H1 (cell line): ENCODE measurements at regions not wholly inside any gene's neighbourhood (a gene's known extent, or its start where the extent isn't known, plus 50 kb on each side); places are given as distances from the start of the nearest gene placed in this dataset.

Source experiments
- CTCF ChIA-PET: fragments of 300-600 bp; sonication (Branson Sonifier 250); formaldehyde crosslinking; loops from one replicate; lab custom pipeline; 2021; ENCODE audit not compliant: partially characterized antibody; lab: Charles Lee
- POLR2A ChIA-PET: fragments of 300-600 bp; sonication (Branson Sonifier 250); formaldehyde crosslinking; loops from one replicate; lab custom pipeline; 2021; ENCODE audit warnings: inconsistent platforms; ENCODE audit not compliant: partially characterized antibody; lab: Charles Lee
- DNase-seq, 2 experiments: peaks; one replicate each; pipeline versions ENCODE4 v3.0.0 to v3.0.0-alpha.2; 2010 to 2022; ENCODE audit warnings: low spot score in 2 of 2, low read depth in 1 of 2, mixed read lengths in 1 of 2
- FAIRE-seq: peaks from 2 replicates; lab custom pipeline; 2011; peaks lifted over from hg19 to GRCh38; lab: Jason Lieb, UNC
- H2AFZ ChIP-seq: 2 replicates; pipeline ENCODE4 v1.8.1; 2012; ENCODE audit warnings: low read length, inconsistent platforms
- H2AK5ac ChIP-seq: 2 replicates; pipeline ENCODE4 v1.6.1; 2013; ENCODE audit warnings: low read depth, low read length
- H2BK120ac ChIP-seq: replicated peaks from 2 replicates; pipeline ENCODE3; 2013; ENCODE audit warnings: low read depth, low read length, inconsistent platforms
- H2BK12ac ChIP-seq: 2 replicates; pipeline ENCODE4 v1.6.1; 2013; ENCODE audit warnings: low read depth, low read length
- H2BK15ac ChIP-seq: 2 replicates; pipeline ENCODE4 v1.6.1; 2013; ENCODE audit warnings: low read length
- H2BK20ac ChIP-seq: 2 replicates; pipeline ENCODE4 v1.6.1; 2013; ENCODE audit warnings: low read length
- H2BK5ac ChIP-seq: 2 replicates; pipeline ENCODE4 v1.6.1; 2013; ENCODE audit warnings: low read depth, low read length
- H3K14ac ChIP-seq: 2 replicates; pipeline ENCODE4 v1.6.1; 2013; ENCODE audit warnings: inconsistent platforms; ENCODE audit not compliant: insufficient read length
- H3K18ac ChIP-seq: 2 replicates; pipeline ENCODE4 v1.6.1; 2013; ENCODE audit warnings: low read length; ENCODE audit errors: extremely low read depth
- H3K23ac ChIP-seq: 2 replicates; pipeline ENCODE4 v1.6.1; 2013; ENCODE audit warnings: inconsistent platforms; ENCODE audit not compliant: insufficient read length
- H3K23me2 ChIP-seq: 2 replicates; pipeline ENCODE4 v1.6.1; 2013; ENCODE audit warnings: low read depth, low read length
- H3K27ac ChIP-seq: 2 replicates; pipeline ENCODE4 v1.6.1; 2011; ENCODE audit warnings: low read depth, low read length, inconsistent platforms
- H3K27me3 ChIP-seq, 4 experiments: replicated peaks in 1 of 4; 1 replicate in 1 of 4; 2 replicates in 3 of 4; pipeline versions ENCODE4 v1.6.1 to v1.8.1; 2011 to 2013; ENCODE audit warnings: low read length in 3 of 4, mild to moderate bottlenecking in 3 of 4, inconsistent platforms in 2 of 4, mixed read lengths in 2 of 4, moderate library complexity in 1 of 4; ENCODE audit not compliant: control insufficient read depth in 3 of 4, insufficient read depth in 3 of 4; ENCODE audit errors: extremely low read depth in 1 of 4
- H3K36me3 ChIP-seq, 4 experiments: 2 replicates each; pipeline versions ENCODE4 v1.6.1 to v1.8.1; 2011 to 2013; ENCODE audit warnings: mild to moderate bottlenecking in 4 of 4, low read length in 3 of 4, moderate library complexity in 2 of 4, control low read depth in 1 of 4, inconsistent platforms in 1 of 4; ENCODE audit not compliant: insufficient read depth in 4 of 4, control insufficient read depth in 2 of 4
- H3K4ac ChIP-seq: replicated peaks from 2 replicates; pipeline ENCODE3; 2013; ENCODE audit warnings: low read length, low read depth, mixed read lengths, inconsistent platforms; ENCODE audit not compliant: insufficient read length
- H3K4me1 ChIP-seq, 4 experiments: replicated peaks in 1 of 4; 1 replicate in 1 of 4; 2 replicates in 3 of 4; pipeline versions ENCODE4 v1.6.1 to v1.8.1; 2011 to 2013; ENCODE audit warnings: low read length in 3 of 4, inconsistent platforms in 2 of 4, mixed read lengths in 1 of 4; ENCODE audit not compliant: insufficient read depth in 4 of 4, control insufficient read depth in 3 of 4
- H3K4me2 ChIP-seq, 2 experiments: 2 replicates each; pipeline versions ENCODE4 v1.6.1 to v1.8.1; 2011 to 2013; ENCODE audit warnings: low read depth in 2 of 2, low read length in 2 of 2, control low read depth in 1 of 2, inconsistent platforms in 1 of 2, mild to moderate bottlenecking in 1 of 2; ENCODE audit not compliant: insufficient read depth in 1 of 2
- H3K4me3 ChIP-seq, 4 experiments: fragments of 200-600, 300-600 bp in 1 of 4; sonication (generic), shearing (Covaris generic), sonication (Bioruptor Twin) in 1 of 4; 2 replicates each; pipeline versions ENCODE4 v1.5.1 to v1.8.1; 2011 to 2016; ENCODE audit warnings: low read length in 4 of 4, low read depth in 3 of 4, control low read depth in 2 of 4, inconsistent platforms in 2 of 4, mild to moderate bottlenecking in 2 of 4, mixed read lengths in 1 of 4, moderate library complexity in 1 of 4; ENCODE audit not compliant: insufficient read depth in 2 of 4; ENCODE audit errors: extremely low read depth in 1 of 4
- H3K56ac ChIP-seq: replicated peaks from 2 replicates; pipeline ENCODE3; 2013; ENCODE audit warnings: low read depth, mild to moderate bottlenecking, mixed read lengths, low read length, inconsistent platforms; ENCODE audit not compliant: insufficient read length
- H3K79me1 ChIP-seq: 2 replicates; pipeline ENCODE4 v1.6.1; 2013; ENCODE audit warnings: low read depth, low read length, control low read depth
- H3K79me2 ChIP-seq, 2 experiments: 2 replicates each; pipeline versions ENCODE4 v1.6.1 to v1.8.1; 2012 to 2013; ENCODE audit warnings: low read length in 2 of 2, mild to moderate bottlenecking in 2 of 2, inconsistent platforms in 1 of 2; ENCODE audit not compliant: insufficient read depth in 2 of 2, control insufficient read depth in 1 of 2
- H3K9ac ChIP-seq, 4 experiments: replicated peaks in 1 of 4; 1 replicate in 1 of 4; 2 replicates in 3 of 4; pipeline versions ENCODE4 v1.6.1 to v1.8.1; 2011 to 2013; ENCODE audit warnings: low read depth in 3 of 4, low read length in 3 of 4, control low read depth in 2 of 4, mild to moderate bottlenecking in 2 of 4, moderate library complexity in 2 of 4, inconsistent platforms in 1 of 4; ENCODE audit errors: extremely low read depth in 1 of 4
- H3K9me3 ChIP-seq, 2 experiments: 2 replicates each; pipeline versions ENCODE4 v1.6.1 to v1.8.1; 2012 to 2013; ENCODE audit warnings: mild to moderate bottlenecking in 2 of 2, moderate library complexity in 2 of 2, control low read depth in 1 of 2, inconsistent platforms in 1 of 2, low read depth in 1 of 2, low read length in 1 of 2, mixed read lengths in 1 of 2; ENCODE audit not compliant: insufficient read depth in 2 of 2
- H4K20me1 ChIP-seq, 2 experiments: replicated peaks in 1 of 2; 2 replicates each; pipeline versions ENCODE3 to v1.8.1; 2011 to 2013; ENCODE audit warnings: inconsistent platforms in 2 of 2, low read length in 2 of 2, mild to moderate bottlenecking in 1 of 2; ENCODE audit not compliant: insufficient read depth in 2 of 2, control insufficient read depth in 1 of 2
- H4K5ac ChIP-seq: 2 replicates; pipeline ENCODE4 v1.6.1; 2013; ENCODE audit warnings: low read length, low read depth, mixed read lengths, inconsistent platforms; ENCODE audit not compliant: insufficient read length
- H4K8ac ChIP-seq: 2 replicates; pipeline ENCODE4 v1.8.0; 2013; ENCODE audit warnings: mild to moderate bottlenecking, moderate library complexity, low read length, inconsistent platforms; ENCODE audit not compliant: insufficient read depth; ENCODE audit errors: extremely low read depth
- H4K91ac ChIP-seq: replicated peaks from 2 replicates; pipeline ENCODE3; 2013; ENCODE audit warnings: low read length, mixed read lengths, inconsistent platforms; ENCODE audit not compliant: insufficient read length
- CBX8 ChIP-seq: fragments of 300-800, 300-1000 bp; sonication (generic); IDR thresholded peaks from 2 replicates; pipeline ENCODE4 v1.7.1; 2016; ENCODE audit warnings: low read depth, low read length, borderline replicate concordance
- CHD1 ChIP-seq: IDR thresholded peaks from 2 replicates; pipeline ENCODE4 v1.6.1; 2012; ENCODE audit warnings: low read depth, low read length, improper control_type of control experiment
- EZH2 ChIP-seq: fragments of 200-600 bp; sonication (generic); IDR thresholded peaks from 2 replicates; pipeline ENCODE4 v1.7.1; 2012; ENCODE audit warnings: low read depth, mild to moderate bottlenecking, moderate library complexity, low read length, inconsistent platforms; ENCODE audit not compliant: severe bottlenecking
- GTF2F1 ChIP-seq: IDR thresholded peaks from 2 replicates; pipeline ENCODE4 v1.6.1; 2012; ENCODE audit warnings: low read depth, low read length, improper control_type of control experiment, borderline replicate concordance
- HDAC2 ChIP-seq, 2 experiments: fragments of 300-600 bp in 1 of 2; sonication (generic) in 1 of 2; IDR thresholded peaks; 2 replicates each; pipeline ENCODE4 v1.6.1; 2011 to 2012; ENCODE audit warnings: low read depth in 2 of 2, low read length in 2 of 2, mild to moderate bottlenecking in 2 of 2, moderate library complexity in 2 of 2, borderline replicate concordance in 1 of 2, inconsistent platforms in 1 of 2
- KDM4A ChIP-seq: IDR thresholded peaks from one replicate; pipeline ENCODE4 v1.7.1; 2012; ENCODE audit warnings: low read depth, mild to moderate bottlenecking, moderate library complexity, low read length, inconsistent platforms; ENCODE audit not compliant: severe bottlenecking
- RAD21 ChIP-seq, 2 experiments: IDR thresholded peaks in 1 of 2; conservative IDR thresholded peaks in 1 of 2; 2 replicates each; pipeline ENCODE4 v1.6.1; 2011; ENCODE audit warnings: low read depth in 2 of 2, low read length in 2 of 2, improper control_type of control experiment in 1 of 2, inconsistent platforms in 1 of 2, mild to moderate bottlenecking in 1 of 2, moderate library complexity in 1 of 2
- WGBS, 2 experiments: shearing (Covaris generic) in 1 of 2; methylation state at CpG; one replicate each; pipeline versions ENCODE4 v1.1.6 to v1.1.7; 2013 to 2015; ENCODE audit warnings: low lambda C conversion rate in 2 of 2, mixed read lengths in 2 of 2, inconsistent platforms in 1 of 2, low coverage in 1 of 2, missing lambda C conversion rate in 1 of 2; ENCODE audit not compliant: insufficient replicate concordance in 2 of 2, insufficient coverage in 1 of 2, insufficient read length in 1 of 2; ENCODE audit errors: extremely low coverage in 1 of 2, missing lambda C conversion rate in 1 of 2; 5-methylcytosine and 5-hydroxymethylcytosine counted together

DNA sequence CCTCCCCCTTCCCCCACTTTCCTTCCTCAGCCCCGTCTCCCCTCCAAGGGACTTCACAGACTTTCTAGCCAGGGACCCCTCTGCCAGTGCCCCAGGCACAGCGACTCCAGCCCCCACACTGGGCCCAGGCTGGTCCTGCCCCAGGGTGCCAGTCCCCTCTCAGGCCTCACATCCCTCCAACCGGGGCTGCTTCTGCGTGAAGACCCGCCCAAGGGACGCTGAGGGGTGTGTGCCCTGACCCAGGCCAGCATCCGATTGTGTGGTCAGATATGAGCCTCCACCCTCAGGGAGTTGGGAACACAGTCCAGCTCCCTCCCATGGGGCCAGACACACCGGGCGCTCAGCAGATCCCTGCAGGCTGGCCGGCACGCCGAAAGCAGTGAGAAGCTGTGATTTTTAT is 97.0 kb downstream of the MICALL2 start:
- ChIA-PET POLR2A (no interaction called here), CTCF (interaction anchor here (1.1 to 1.8 kb wide), 5 partner anchors 10 to 136 kb away, joined by 3 to 5 read pairs (median 4); no protein-coding TSS in a partner anchor)
- H4K8ac ChIP-seq: peak overlapping the region; percentile 80; the same call in 1 of the 2 replicates
- H2BK5ac ChIP-seq: no peak overlapping the region
- H2BK20ac ChIP-seq: no peak overlapping the region
- no peak overlapping the region for H3K56ac ChIP-seq
- H2AFZ ChIP-seq: no peak overlapping the region
- no peak for TF ChIP-seq RAD21 (IDR thresholded peaks at IDR 0.05 in 1 of 2, conservative IDR thresholded peaks at IDR 0.05 in 1 of 2; ENCODE audit: low read depth in 2 of 2, low read length in 2 of 2)
- TF ChIP-seq CBX8: no peak
- no peak for TF ChIP-seq CHD1
- no peak for TF ChIP-seq GTF2F1
- TF ChIP-seq HDAC2 (IDR thresholded peaks at IDR 0.05; ENCODE audit: borderline replicate concordance in 1 of 2, low read depth in 2 of 2, low read length in 2 of 2): no peak
- no peak for TF ChIP-seq KDM4A
- TF ChIP-seq EZH2: no peak
- H2BK15ac ChIP-seq: no peak overlapping the region
- no peak overlapping the region for H4K91ac ChIP-seq
- no peak overlapping the region for H3K4me2 ChIP-seq
- H3K4me1 ChIP-seq: no peaks in the 10 kb centered on the region; a peak in 1 of 7 replicates
- no peaks in the 10 kb centered on the region for H3K79me2 ChIP-seq
- no peak overlapping the region for H3K27ac ChIP-seq
- H2BK120ac ChIP-seq: no peak overlapping the region
- H3K79me1 ChIP-seq: no peaks in the 10 kb centered on the region
- no peak overlapping the region for H4K5ac ChIP-seq
- FAIRE-seq: no peak
- no peaks in the 10 kb centered on the region for H4K20me1 ChIP-seq
- no peaks in the 10 kb centered on the region for H3K36me3 ChIP-seq
- no peak overlapping the region for H3K14ac ChIP-seq
- no peak for DNase-seq
- no peak overlapping the region for H3K23ac ChIP-seq
- H3K9ac ChIP-seq: no peak overlapping the region
- H3K27me3 ChIP-seq: no peaks in the 10 kb centered on the region; a peak in 1 of 7 replicates
- no peak overlapping the region for H3K4ac ChIP-seq
- no peak overlapping the region for H3K4me3 ChIP-seq
- no peaks in the 10 kb centered on the region for H3K9me3 ChIP-seq
- H3K23me2 ChIP-seq: no peaks in the 10 kb centered on the region
- 85% methylated on average over 12 of the region's 12 CpGs; no CpG with 5 or more reads in 1 of the 2 experiments for WGBS, 2 experiments
- no peak overlapping the region for H3K18ac ChIP-seq
- no peak overlapping the region for H2BK12ac ChIP-seq
- no peak overlapping the region for H2AK5ac ChIP-seq
